ENCODE measurements at regions not wholly inside any gene's neighbourhood (a gene's known extent, or its start where the extent isn't known, plus 50 kb on each side); places are given as distances from the start of the nearest gene placed in this dataset.

- Histone ChIP-seq H3K9ac (ENCODE audit: insufficient read depth in 1 of 2, low read depth in 2 of 2, low read length in 2 of 2) (no peak overlapping the region), H3K36me3 (ENCODE audit: control insufficient read depth, insufficient read depth, low read length) (no peaks in the 10 kb centered on the region), H3K4me3 (no peak overlapping the region), H3K9me1 (ENCODE audit: control insufficient read depth, insufficient read depth, low read length) (no peaks in the 10 kb centered on the region), H3K4me1 (replicated peaks in 1 of 2; ENCODE audit: control insufficient read depth in 2 of 2, insufficient read depth in 2 of 2, low read length in 2 of 2) (no peaks in the 10 kb centered on the region), H3K79me2 (ENCODE audit: control insufficient read depth, insufficient read depth, low read length) (no peaks in the 10 kb centered on the region), H3K27ac (ENCODE audit: extremely low read depth, low read depth, low read length) (no peak overlapping the region), H4K20me1 (replicated peaks; ENCODE audit: control insufficient read depth, insufficient read depth, low read length) (no peaks in the 10 kb centered on the region), H3K4me2 (ENCODE audit: insufficient read depth, low read length) (no peak overlapping the region), H2AFZ (ENCODE audit: low read depth, low read length) (no peak overlapping the region), H3K9me3 (replicated peaks; ENCODE audit: control insufficient read depth, insufficient read depth, low read depth, low read length) (no peaks in the 10 kb centered on the region), H3K27me3 (ENCODE audit: control insufficient read depth in 2 of 2, insufficient read depth in 2 of 2, low read length in 2 of 2) (no peaks in the 10 kb centered on the region)
- TF ChIP-seq HDGF (IDR thresholded peaks at IDR 0.05) (no peak), ZNF143 (CRISPR knock-in tag; IDR thresholded peaks at IDR 0.05) (no peak), TAF9B (IDR thresholded peaks at IDR 0.05; ENCODE audit: partially characterized antibody) (no peak), EP400 (IDR thresholded peaks at IDR 0.05) (no peak), SETDB1 (IDR thresholded peaks at IDR 0.05; ENCODE audit: low read length) (no peak), PRDM10 (IDR thresholded peaks at IDR 0.05; ENCODE audit: partially characterized antibody) (no peak), HDAC1 (IDR thresholded peaks at IDR 0.05) (no peak), TSHZ1 (CRISPR knock-in tag; IDR thresholded peaks at IDR 0.05) (no peak), SRSF3 (IDR thresholded peaks at IDR 0.05; ENCODE audit: insufficient read depth, low read length) (no peak), JUNB (CRISPR knock-in tag; conservative IDR thresholded peaks at IDR 0.05) (no peak)
- BruUV-seq (replicated peaks) = no TSS peak
- WGBS (ENCODE audit: insufficient coverage, low coverage, missing lambda C conversion rate) = 0% methylated on average over 2 of the region's 2 CpGs
- intact Hi-C loops (cut with micrococcal nuclease) = no loop called here
- ATAC-seq (no peak), FAIRE-seq (no peak), DNase-seq (ENCODE audit: extremely low read depth in 1 of 4, low spot score in 3 of 4) (no peak)
- POLR2A ChIA-PET = no interaction called here
- in situ Hi-C loops (cut with MboI) = no loop called here
- CTCF ChIA-PET (ENCODE audit: low intra/inter-chr PET ratio) = no interaction called here
Observed at GRCh38 chr4:110877778-110878370, 255.0 kb upstream of the PITX2 start.
